Ramos (cell line): ENCODE measurements at regions not wholly inside any gene's neighbourhood (a gene's known extent, or its start where the extent isn't known, plus 50 kb on each side); places are given as distances from the start of the nearest gene placed in this dataset.

Experiments used
- in situ Hi-C: fragments of 300-500 bp; cut with MboI; formaldehyde crosslinking; loops from one replicate; pipeline ENCODE4 v1.14.3; 2022; ENCODE audit warnings: low sequenced_read_pairs; ENCODE audit not compliant: unreplicated experiment

DNA sequence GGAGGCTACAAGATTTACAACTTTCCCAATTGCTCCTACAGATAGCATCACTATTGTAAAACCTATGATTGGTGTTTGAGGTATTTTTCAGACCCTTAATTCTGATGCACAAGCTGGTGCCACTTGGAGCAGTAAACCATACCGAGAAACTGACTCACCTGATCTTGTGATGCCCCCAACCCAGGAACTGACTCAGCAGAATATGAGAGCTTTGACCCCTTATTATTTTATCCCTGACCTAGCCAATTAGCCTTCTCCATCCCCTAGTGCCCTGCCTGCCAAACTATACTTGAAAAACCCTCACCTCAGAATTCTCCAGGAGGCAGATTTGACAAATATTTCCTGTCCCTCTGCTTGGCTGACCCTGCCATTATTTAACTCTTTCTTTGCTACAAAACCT is 585.9 kb upstream of the GHITM start:
- in situ Hi-C loops: no loop called here

GRCh38 chr10:83555264-83555663 is 584.0 kb upstream of the GHITM start:
- in situ Hi-C loops: no loop called here

DNA sequence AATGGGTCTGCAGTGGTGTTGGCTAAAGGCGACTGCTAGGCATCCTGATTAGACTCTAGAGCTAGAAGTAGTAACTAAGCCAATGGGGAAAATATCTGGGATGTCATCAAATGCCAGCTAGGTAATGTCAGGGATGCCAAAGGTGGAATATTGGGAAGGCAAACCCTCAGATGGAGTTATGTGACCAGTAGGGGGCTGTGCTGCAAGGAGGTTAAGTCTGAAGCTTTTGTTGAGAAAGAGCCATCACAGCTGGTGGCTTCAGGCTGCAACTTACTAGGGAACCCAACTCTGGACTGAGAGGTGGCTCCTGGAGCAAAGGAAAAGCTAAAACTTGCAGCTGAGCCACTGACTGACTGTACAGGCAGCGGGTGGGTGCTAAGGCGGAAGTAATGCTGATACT is 576.9 kb upstream of the GHITM start:
- in situ Hi-C loops: no loop called here

- in situ Hi-C loops: no loop called here
Measured at GRCh38 chr10:83564889-83565588, 574.3 kb upstream of the GHITM start.

DNA sequence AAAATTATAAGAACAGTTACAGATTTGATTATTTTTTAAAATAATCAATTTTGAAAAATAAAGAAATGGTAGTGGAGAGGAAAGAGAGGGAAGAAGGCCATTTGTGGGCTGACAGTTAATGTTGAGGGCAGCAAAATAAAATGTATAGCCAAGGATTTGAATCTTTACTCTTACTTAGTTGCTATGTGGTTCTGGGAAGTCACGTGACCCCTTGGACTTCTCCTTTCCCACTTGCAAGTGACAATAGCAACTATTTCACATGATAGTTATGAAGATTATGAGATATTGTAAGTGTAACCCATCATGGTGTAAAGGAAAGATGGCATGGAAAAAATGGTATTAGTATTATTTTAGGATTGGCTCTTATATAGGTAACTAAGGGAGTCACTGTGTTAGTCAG is 567.3 kb upstream of the GHITM start:
- in situ Hi-C loops: no loop called here

DNA sequence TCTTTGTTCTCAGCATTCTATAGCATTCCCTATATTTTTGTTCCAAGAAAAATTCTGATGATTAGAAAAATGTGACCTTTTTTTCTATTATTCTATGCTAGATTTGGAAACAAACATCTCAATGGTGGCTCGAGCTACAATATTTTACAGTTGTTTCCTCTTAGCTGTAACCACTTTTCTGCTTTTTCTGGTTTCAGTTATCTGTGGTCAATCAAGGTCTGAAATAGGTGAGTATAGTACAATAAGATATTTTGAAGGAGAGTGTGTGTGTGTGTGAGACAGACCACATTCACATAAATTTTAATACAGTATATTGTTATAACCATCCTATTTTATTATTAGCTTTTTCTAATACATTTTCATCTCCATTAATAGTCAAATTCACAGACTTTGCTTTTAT is 564.5 kb upstream of the GHITM start:
- in situ Hi-C loops: no loop called here

- in situ Hi-C loops: no loop called here
Measured at GRCh38 chr10:83577421-83577820, 561.9 kb upstream of the GHITM start.

DNA sequence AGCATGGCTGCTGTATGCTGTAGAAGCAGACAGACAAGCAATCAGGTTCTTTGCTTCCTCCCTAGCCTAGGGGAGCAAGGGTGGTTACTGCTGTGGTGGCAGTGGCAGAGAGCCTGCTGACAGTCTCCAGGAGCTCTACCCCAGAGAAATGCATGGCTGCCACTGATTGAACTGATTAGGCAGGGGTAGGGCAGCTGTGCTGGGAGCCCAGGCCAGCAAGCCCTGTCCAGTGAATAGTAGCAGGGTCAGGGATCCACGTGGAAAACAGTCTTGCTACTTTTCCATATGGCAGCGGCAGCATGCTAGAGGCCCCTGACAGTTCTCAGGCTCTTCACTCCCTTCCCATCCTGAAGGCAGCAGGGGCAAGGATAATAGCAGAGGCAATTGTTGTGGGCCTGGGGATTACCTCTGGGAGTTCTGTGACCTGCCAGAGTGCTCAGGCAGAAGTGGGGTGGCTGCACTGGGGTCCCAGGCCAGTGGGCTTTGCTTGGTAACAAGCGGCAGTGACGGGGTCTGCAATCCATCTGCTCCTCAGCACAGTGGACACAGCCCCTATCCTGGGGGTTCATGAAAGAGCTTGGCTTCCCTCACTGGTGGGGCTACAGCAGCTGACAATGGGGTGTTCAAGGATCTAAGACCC is 558.8 kb upstream of the GHITM start:
- in situ Hi-C loops: no loop called here

DNA sequence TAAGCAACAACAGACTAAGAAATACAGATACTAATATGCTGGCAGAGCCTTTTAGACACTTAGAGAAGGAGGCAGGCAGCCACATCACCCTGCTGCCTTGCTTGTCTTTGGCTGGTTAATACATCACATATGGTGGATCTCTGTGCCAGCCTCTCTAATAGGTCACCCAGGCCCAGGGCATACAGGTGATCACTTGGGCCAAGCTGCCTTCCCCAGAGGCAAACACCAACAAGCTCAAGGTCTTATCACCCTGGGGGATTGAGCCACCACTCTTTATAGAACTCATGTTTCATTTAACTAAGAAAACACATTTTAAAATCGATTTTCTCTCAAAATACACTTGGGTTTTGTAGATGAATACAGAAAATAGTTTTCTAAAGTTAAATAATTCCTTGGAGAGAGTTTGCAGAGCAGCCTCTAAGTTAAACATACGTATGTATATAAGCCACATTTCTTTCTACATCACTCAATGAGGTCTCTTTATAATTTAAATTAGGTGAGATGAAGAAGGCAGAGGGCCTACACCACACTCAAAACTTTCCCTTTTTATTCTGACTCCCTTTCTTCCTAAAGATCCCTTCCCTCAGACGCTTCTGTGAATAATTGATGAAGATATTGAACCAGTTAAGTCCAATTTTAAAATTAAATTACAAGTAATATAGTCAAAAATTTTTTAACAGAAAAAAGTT is 556.8 kb upstream of the GHITM start:
- in situ Hi-C loops: no loop called here

DNA sequence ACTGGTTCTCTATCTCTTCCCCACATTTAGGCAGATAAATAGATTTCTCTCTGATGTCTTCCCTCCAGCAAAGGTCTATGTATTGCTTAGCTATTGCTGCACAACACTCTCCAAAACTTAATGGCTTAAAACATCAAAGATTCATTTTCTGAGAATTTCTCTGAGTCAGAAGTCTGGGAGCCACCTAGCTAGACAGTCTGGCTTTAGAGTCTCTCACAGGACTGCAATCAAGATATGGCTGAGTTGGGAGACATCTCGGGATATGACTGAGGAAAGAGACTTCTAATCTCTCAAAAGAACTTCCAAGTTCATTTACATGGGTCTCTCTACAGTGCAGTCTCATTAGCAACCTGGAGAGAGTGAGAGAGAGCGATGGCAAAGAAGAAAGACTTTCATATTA is 553.6 kb upstream of the GHITM start:
- in situ Hi-C loops: no loop called here

- in situ Hi-C loops: no loop called here
Measured at GRCh38 chr10:83592337-83592935, 546.9 kb upstream of the GHITM start.

DNA sequence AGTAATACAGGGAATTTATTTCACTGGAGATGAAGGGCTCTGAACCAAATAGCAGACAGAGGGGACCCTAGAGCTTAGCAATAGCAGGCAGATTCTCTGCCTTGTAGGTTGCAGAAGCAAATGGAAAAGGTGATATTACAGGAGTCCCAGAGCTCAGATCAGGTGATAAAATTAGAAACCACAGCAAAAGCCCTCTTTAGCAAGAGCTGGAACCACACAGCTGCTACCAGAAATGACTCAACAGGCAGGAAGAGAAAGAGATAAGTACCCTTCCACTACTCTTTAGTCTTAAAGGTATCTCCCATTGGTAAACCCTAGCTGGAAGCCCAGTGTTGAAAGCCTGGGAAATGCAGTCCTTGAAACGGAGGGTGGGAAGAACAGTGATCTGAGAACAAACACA is 535.6 kb upstream of the GHITM start:
- in situ Hi-C loops: no loop called here

- in situ Hi-C loops: no loop called here
Measured at GRCh38 chr10:83605783-83606630, 533.3 kb upstream of the GHITM start.

- in situ Hi-C loops: no loop called here
Measured at GRCh38 chr10:83607959-83608745, 531.2 kb upstream of the GHITM start.

GRCh38 chr10:83612050-83612449 is 527.3 kb upstream of the GHITM start:
- in situ Hi-C loops: no loop called here

- in situ Hi-C loops: no loop called here
Measured at GRCh38 chr10:83612746-83613145, 526.6 kb upstream of the GHITM start.

DNA sequence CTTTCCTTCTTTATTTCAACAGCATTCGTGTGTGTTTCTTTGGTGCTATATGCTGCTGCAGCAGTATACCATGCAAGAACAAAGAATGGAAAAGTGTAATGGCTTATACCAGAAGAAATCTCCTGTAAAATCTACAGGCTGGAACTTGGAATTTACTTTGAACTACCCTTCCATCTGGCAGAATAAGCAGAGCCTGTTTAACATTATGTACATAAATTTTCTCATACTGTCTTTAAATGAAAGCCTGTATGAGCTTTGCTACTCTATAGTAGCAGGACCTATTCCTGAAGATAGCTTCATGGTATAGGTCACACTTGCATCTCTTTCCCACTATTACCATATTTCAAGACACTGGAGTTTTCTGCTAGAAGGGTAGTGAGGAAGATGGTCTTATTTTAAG is 522.1 kb upstream of the GHITM start:
- in situ Hi-C loops: no loop called here

DNA sequence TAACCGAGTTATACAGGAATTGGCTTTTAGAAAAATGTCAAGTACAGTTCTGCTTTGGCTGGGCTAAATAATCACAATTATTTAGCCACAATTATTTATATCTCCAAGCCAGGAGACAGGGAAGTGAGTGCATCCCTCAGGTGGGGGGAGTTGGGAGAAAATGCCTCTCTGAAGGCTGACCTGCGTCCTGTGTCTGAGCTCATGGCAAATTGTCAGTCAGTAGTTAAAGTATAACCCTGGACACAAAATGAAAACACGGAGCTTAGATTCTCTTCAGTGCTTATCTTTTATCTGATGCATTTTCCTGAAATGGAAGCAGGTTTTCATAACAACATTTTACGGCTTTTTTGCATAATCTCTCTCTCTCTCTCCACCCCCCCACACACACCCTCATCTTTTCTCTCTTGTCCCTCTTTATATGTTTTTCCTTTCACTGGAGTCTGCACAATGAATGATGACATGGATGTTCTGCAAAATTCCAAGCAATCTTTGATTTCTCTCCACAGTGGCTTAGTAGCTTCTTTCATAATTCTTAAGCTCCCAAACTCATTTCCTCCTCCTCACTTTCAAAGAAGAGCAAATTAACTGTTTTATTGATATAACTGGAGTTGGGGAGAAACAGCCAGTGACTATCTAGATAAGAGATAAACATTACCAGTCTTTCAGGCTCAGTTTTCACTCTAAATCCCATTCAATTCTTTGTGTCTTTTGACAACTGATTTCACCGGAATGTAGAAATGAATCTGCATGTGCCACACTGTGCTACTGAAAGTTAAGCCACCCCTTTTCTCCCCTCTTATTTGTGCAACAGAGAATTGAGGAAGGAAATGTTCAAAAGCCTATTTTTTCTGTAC is 521.4 kb upstream of the GHITM start:
- in situ Hi-C loops: no loop called here
